HG03108 (cell line): ENCODE measurements at regions not wholly inside any gene's neighbourhood (a gene's known extent, or its start where the extent isn't known, plus 50 kb on each side); places are given as distances from the start of the nearest gene placed in this dataset.
"Not testable (repeated sequence)": the region's sequence is repeated elsewhere in the genome, so short reads cannot be mapped to it uniquely, and the experiment has no call there.

Experiments
- ATAC-seq: cut with Tn5 transposase; IDR thresholded peaks from one replicate; pipeline ENCODE4 v1.9.1; 2021; ENCODE audit warnings: moderate library complexity; ENCODE audit not compliant: unreplicated experiment

- no peak for ATAC-seq
Observed at GRCh38 chr7:89761173-89761572, 393.1 kb upstream of the STEAP1 start.

DNA sequence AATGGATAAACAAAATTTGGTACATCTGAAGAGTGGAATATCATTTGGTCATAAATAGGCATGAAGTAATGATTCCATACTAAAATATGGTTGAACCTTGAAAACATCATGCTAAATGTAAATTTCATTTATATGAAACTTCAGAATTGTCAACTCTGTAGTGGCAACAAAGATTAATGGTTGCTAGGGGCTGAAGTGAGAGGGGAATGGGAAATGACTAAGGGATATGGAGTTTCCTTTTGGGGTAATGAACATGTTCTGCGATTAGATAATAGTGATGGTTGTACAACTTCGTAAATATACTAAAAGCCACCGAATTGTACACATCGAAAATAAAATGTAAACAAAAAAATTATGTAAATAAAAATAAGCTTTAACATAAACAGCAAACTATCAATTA is 384.1 kb upstream of the STEAP1 start:
- ATAC-seq: no peak

DNA sequence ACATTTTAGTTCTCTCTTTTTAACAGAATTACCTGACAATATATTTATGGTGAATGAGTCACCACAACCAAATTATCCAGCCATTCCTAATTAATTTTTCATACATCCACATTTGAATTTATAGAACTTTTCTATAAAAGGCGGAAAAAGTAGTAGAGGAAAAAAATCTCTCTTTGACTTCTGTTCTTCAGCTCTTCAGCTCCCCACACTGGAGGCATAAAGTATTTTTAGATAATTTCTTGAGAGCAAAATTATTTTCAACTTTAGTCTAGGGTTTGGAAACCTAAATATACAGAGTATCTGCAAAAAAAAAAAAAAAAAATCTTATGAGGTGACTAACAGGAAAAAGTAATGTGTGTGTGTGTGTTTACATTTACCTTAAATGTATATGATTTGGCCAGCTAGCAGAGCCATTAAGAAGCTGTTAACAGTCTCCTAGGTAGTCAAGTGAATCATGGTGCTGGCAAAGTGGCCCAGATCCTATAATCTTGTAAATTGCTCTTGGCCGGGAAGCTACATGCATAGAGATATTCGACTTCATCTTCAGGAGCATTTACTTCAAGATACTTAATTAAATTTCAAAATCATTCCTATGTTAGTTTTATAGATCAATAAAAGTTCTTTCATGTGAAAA is 383.1 kb upstream of the STEAP1 start:
- ATAC-seq: no peak

GRCh38 chr7:89772276-89772675 is 382.0 kb upstream of the STEAP1 start:
- ATAC-seq: no peak

DNA sequence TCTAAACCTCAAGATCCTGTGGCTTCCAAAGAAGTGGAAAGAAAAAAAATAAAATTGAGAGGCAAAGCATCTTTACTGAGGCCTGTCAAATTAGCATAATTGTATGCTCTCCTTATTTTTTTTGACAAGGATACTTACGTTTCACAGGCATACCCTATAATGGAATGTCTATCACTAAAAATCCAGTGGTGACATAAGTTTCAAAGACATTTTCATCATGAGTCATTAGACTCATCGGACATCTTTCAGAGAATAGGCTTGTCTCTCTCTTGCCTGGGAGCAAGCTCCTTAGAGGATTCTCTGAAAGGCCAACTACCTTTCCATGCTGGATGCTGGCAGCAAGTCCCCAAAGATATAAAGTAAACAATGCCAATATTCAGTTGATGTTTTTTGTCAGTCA is 380.7 kb upstream of the STEAP1 start:
- no peak for ATAC-seq

- ATAC-seq: no peak
Observed at GRCh38 chr7:89775459-89775858, 378.8 kb upstream of the STEAP1 start.

DNA sequence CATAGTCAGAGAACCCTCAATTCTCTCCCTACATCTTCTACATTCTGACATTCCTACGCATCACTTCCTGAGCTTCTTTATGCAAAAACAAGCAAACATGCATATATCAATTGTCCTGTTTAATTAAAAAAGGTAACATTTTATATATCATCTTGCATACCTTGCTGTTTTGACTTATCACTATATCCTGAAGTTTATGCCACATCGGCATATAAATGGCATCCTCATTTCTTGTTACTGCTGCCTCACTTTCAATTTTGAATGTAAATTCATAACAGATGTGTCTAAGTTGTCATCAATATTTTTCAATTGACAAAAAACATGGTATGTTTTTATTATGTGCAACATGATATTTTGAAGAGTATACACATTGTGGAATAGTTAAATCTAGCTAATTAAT is 377.3 kb upstream of the STEAP1 start:
- ATAC-seq: no peak

DNA sequence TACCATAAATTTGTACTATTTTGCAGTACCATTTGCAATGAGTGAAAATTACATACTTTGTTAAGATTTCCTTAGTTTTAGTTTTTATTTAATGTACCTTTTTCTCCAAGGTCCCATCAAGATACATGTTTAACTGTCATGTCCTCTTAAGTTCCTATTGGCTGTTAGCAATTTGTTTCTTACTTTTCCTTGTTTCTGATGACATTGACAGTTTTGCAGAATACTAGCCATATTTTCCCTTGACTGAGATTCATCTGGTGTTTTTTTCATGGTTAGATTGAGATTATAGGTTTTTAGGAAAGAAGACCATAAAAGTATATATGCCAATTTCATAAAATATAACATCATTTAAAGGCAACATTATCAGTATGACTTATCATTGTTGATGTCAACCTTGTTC is 376.8 kb upstream of the STEAP1 start:
- ATAC-seq: no peak

GRCh38 chr7:89780291-89780690 is 374.0 kb upstream of the STEAP1 start:
- ATAC-seq: no peak

GRCh38 chr7:89796481-89796880 is 357.8 kb upstream of the STEAP1 start:
- no peak for ATAC-seq

DNA sequence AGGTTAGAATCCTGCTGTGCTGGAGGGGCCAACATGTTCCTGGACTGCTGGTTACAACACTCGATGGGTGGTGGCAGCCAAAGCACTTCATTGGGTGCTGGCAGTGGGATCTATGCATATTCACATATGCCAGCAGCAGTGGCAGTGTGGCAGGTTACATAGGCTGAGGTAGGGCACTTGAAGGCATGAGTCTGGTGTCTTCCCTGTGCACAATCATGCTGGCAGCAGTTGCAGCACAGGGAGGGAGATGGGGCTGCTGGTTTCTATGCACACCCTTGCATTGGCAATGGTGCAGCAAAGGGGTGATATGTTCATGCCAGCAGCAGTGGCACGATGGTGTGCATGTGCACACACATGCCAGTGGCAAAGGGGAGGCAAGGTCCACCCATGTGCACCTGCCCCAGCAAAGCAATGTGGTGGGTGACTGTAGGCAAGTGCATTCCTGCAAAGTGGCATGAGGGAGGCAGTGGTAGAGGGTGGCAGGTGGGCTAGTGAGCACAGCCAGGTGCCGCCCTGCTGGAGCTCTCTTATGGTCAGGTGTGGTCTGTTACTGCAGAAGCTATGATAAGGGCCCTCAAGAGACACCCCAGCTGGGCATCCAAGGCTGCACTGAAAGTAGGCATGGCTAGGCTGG is 356.2 kb upstream of the STEAP1 start:
- no peak for ATAC-seq

- no peak for ATAC-seq
Observed at GRCh38 chr7:89798599-89798996, 355.7 kb upstream of the STEAP1 start.

- ATAC-seq: no peak
Observed at GRCh38 chr7:89800761-89801160, 353.5 kb upstream of the STEAP1 start.

- no peak for ATAC-seq
Observed at GRCh38 chr7:89809291-89809690, 345.0 kb upstream of the STEAP1 start.

DNA sequence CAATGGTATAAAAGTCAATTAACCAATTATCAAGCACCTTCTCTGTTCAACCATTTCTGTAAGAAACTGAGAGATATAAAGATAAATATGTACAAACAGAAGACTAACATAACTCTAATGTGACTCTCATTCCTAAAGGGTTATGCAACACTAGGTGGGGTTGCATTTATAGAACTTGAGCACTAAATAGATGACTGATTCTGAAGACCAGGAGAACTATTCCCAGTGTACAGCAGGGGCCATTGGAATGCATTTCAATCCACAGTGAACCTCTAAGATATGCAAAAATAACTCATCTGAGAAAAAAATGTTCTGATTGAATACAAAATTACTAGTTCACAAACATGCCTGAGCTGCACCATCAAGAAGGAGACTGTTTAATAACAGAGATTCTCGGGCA is 341.2 kb upstream of the STEAP1 start:
- no peak for ATAC-seq

DNA sequence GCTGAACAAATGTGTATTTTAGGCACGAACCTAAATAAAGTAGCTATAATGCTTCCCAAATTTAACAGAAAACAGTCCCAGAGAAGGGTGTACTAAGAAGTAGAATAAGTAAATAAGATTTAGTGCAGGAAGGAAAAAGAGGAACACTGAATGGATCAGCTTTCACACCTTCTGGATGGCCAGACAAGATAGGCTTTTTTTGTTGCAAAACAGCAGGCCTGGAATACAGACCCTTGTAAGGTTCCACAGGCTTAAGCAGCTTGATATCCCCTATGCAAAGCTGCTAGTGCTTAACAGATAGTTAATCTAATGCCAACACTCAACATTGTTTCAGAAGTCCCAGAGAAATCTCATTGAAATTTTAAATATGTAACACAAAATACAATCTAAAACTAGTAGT is 328.1 kb upstream of the STEAP1 start:
- ATAC-seq: no peak

GRCh38 chr7:89826557-89826956 is 327.7 kb upstream of the STEAP1 start:
- ATAC-seq: no peak

DNA sequence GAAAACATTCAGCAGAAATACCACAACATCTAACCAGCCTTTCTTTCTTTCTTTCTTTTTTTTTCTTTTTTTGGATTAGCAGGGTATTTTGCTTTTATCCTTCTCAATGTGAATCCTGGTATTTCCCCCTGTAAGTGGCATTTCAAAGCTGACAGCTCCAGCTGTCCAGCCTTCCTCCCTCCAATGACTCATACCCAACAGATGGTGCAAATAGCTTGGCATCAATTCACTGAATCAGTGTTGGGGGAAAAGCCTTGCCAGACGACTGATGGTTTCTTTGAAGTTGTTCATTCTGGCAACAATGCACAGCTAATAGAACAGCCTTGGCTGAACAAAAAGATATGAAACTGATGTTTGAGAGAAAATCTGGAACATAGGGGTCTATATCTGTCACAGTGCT is 316.8 kb upstream of the STEAP1 start:
- no peak for ATAC-seq

- no peak for ATAC-seq
Observed at GRCh38 chr7:89839329-89839728, 314.9 kb upstream of the STEAP1 start.

GRCh38 chr7:89845952-89846351 is 308.3 kb upstream of the STEAP1 start:
- ATAC-seq: no peak

DNA sequence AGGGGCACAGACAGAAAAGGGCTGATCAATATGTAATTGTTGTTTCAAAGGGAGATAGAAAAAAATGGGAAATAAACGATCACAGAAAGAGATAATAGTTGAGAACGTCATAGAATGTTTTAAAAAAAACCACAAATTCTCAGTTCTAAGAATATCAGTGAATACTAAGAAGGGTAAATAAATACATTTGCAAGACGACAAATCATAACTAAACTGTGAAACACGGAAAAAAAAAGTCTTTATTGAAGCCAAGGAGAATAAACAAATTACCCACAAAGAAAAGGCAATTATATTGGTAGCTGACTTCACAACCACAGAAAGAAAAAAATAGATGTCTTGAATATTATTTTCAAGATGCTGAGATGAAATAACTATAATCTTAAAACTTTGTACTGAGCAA is 305.2 kb upstream of the STEAP1 start:
- ATAC-seq: no peak

- ATAC-seq: not testable (repeated sequence)
Observed at GRCh38 chr7:89857053-89857452, 297.2 kb upstream of the STEAP1 start.

DNA sequence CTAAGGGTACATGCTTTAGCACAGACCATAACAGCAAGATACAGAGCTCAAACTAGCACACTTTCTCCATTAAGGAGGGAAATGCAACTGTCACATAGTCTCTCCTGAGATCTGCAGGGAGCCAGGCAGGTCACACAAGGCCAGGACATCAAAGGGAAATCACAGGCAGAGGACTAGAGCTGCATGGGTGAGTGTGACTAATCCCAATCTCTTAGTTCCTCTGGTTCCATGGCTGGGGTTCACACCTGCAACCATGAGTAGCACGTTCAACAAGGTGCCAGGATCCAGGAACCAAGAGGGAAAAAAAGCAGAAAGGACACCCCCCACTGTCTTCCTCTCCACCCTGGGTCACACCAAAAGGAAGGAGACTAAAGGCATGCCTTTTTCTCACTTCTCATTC is 296.5 kb upstream of the STEAP1 start:
- ATAC-seq: no peak
